Trophoblast cell (in vitro differentiated cells and primary cell): ENCODE measurements at regions not wholly inside any gene's neighbourhood (a gene's known extent, or its start where the extent isn't known, plus 50 kb on each side); places are given as distances from the start of the nearest gene placed in this dataset.
A peak's percentile ranks its signal among the peaks of the same experiment; 100 is the strongest.

ENCODE experiments used
- DNase-seq, 2 donors: peaks; one replicate each; pipeline ENCODE4 v3.0.0-alpha.2; 2016
- H2AFZ ChIP-seq: 2 replicates; pipeline ENCODE4 v1.6.1; 2013; ENCODE audit warnings: low read length, moderate library complexity, mild to moderate bottlenecking; ENCODE audit not compliant: insufficient read depth, poor library complexity
- H2AK5ac ChIP-seq: 2 replicates; pipeline ENCODE4 v1.6.1; 2013; ENCODE audit warnings: mild to moderate bottlenecking, low read length
- H2BK120ac ChIP-seq: 2 replicates; pipeline ENCODE4 v1.6.1; 2013; ENCODE audit warnings: low read length, mild to moderate bottlenecking, moderate library complexity; ENCODE audit not compliant: insufficient read depth, poor library complexity
- H2BK12ac ChIP-seq: 2 replicates; pipeline ENCODE4 v1.6.1; 2013; ENCODE audit warnings: mild to moderate bottlenecking, low read length, moderate library complexity
- H2BK5ac ChIP-seq: 2 replicates; pipeline ENCODE4 v1.6.1; 2013; ENCODE audit warnings: low read length, low read depth, moderate library complexity, mild to moderate bottlenecking; ENCODE audit not compliant: poor library complexity
- H3K14ac ChIP-seq: 2 replicates; pipeline ENCODE4 v1.6.1; 2013; ENCODE audit warnings: mild to moderate bottlenecking, low read length
- H3K18ac ChIP-seq: 2 replicates; pipeline ENCODE4 v1.6.1; 2013; ENCODE audit warnings: mild to moderate bottlenecking, low read length
- H3K23ac ChIP-seq: 2 replicates; pipeline ENCODE4 v1.6.1; 2013; ENCODE audit warnings: low read length
- H3K27ac ChIP-seq: 2 replicates; pipeline ENCODE4 v1.5.1; 2013; ENCODE audit warnings: low read depth, mild to moderate bottlenecking, inconsistent platforms, low read length, moderate library complexity
- H3K27me3 ChIP-seq: 2 replicates; pipeline ENCODE4 v1.6.1; 2013; ENCODE audit warnings: inconsistent platforms, mild to moderate bottlenecking, low read length, moderate library complexity; ENCODE audit not compliant: insufficient read depth
- H3K36me3 ChIP-seq, 2 experiments: 1 replicate in 1 of 2; 2 replicates in 1 of 2; pipeline ENCODE4 v1.6.1; 2013; ENCODE audit warnings: low read length in 2 of 2, mild to moderate bottlenecking in 2 of 2, moderate library complexity in 1 of 2; ENCODE audit not compliant: insufficient read depth in 2 of 2, control insufficient read depth in 1 of 2
- H3K4ac ChIP-seq: 2 replicates; pipeline ENCODE4 v1.6.1; 2013; ENCODE audit warnings: low read depth, mild to moderate bottlenecking, low read length, moderate library complexity
- H3K4me1 ChIP-seq, 2 experiments: 1 replicate in 1 of 2; 2 replicates in 1 of 2; pipeline ENCODE4 v1.6.1; 2013; ENCODE audit warnings: low read length in 2 of 2, mild to moderate bottlenecking in 2 of 2, moderate library complexity in 1 of 2; ENCODE audit not compliant: insufficient read depth in 2 of 2, control insufficient read depth in 1 of 2
- H3K4me2 ChIP-seq: 2 replicates; pipeline ENCODE4 v1.6.1; 2013; ENCODE audit warnings: inconsistent platforms, mild to moderate bottlenecking, low read length, moderate library complexity
- H3K4me3 ChIP-seq: 2 replicates; pipeline ENCODE4 v1.5.1; 2013; ENCODE audit warnings: mild to moderate bottlenecking, low read depth, low read length, inconsistent platforms
- H3K79me1 ChIP-seq: one replicate; pipeline ENCODE4 v1.6.1; 2013; ENCODE audit warnings: low read length
- H3K79me2 ChIP-seq: 2 replicates; pipeline ENCODE4 v1.6.1; 2013; ENCODE audit warnings: low read length, mild to moderate bottlenecking; ENCODE audit not compliant: control insufficient read depth, insufficient read depth, poor library complexity
- H3K9ac ChIP-seq: 2 replicates; pipeline ENCODE4 v1.6.1; 2013; ENCODE audit warnings: mild to moderate bottlenecking, low read length
- H3K9me3 ChIP-seq: 2 replicates; pipeline ENCODE4 v1.6.1; 2013; ENCODE audit warnings: low read depth, mild to moderate bottlenecking, control low read depth, inconsistent platforms, low read length; ENCODE audit not compliant: insufficient read depth
- H4K12ac ChIP-seq: 2 replicates; pipeline ENCODE4 v1.6.1; 2013; ENCODE audit warnings: low read depth, mild to moderate bottlenecking, low read length, moderate library complexity
- H4K8ac ChIP-seq: 2 replicates; pipeline ENCODE4 v1.6.1; 2013; ENCODE audit warnings: low read depth, mild to moderate bottlenecking, low read length, moderate library complexity
- H4K91ac ChIP-seq: one replicate; pipeline ENCODE4 v1.6.1; 2013; ENCODE audit warnings: low read depth, mild to moderate bottlenecking, low read length, moderate library complexity
- WGBS: extraction: QIAGEN DNeasy Blood & Tissue Kit; methylation state at CpG from one replicate; pipeline ENCODE4 v1.1.7; 2013; ENCODE audit warnings: missing lambda C conversion rate; ENCODE audit not compliant: insufficient read length, insufficient coverage; ENCODE audit errors: extremely low coverage; 5-methylcytosine and 5-hydroxymethylcytosine counted together

DNA sequence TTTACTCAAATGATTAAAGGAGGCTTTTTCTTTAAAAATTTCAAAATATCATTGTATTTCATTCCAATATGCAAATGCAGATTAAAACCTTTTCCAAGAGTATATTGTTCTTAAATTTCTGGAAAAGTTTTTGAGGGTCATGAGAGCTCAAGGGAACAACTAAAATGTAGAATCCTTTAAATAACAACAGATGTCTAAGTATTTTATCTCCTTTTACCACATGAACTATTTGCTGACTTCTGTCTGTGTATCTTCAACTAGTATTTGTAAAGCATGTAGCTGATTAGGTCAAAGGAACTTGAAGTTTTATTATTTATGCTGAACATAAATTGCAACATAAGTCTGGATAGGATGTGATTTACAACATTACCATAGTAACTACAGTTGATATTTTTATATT is 402.6 kb downstream of the CNTN6 start:
- no peak overlapping the region for H3K4ac ChIP-seq
- H3K23ac ChIP-seq = no peak overlapping the region
- no peak overlapping the region for H3K14ac ChIP-seq
- H3K79me2 ChIP-seq = no peaks in the 10 kb centered on the region
- no peak overlapping the region for H3K18ac ChIP-seq
- no peaks in the 10 kb centered on the region for H3K27me3 ChIP-seq
- H3K4me2 ChIP-seq = no peak overlapping the region
- no peaks in the 10 kb centered on the region for H3K36me3 ChIP-seq
- H3K9ac ChIP-seq = no peak overlapping the region
- no peak overlapping the region for H3K27ac ChIP-seq
- H2AFZ ChIP-seq = no peak overlapping the region
- no peak overlapping the region for H3K4me3 ChIP-seq
- H2BK12ac ChIP-seq = no peak overlapping the region
- H2AK5ac ChIP-seq = no peak overlapping the region
- no peak overlapping the region for H2BK120ac ChIP-seq
- H3K4me1 ChIP-seq = no peaks in the 10 kb centered on the region
- no peak overlapping the region for H4K8ac ChIP-seq
- no peak for DNase-seq
- H4K91ac ChIP-seq = no peak overlapping the region
- H3K9me3 ChIP-seq = no peaks in the 10 kb centered on the region
- no peak overlapping the region for H2BK5ac ChIP-seq
- no peaks in the 10 kb centered on the region for H3K79me1 ChIP-seq
- H4K12ac ChIP-seq = no peak overlapping the region

DNA sequence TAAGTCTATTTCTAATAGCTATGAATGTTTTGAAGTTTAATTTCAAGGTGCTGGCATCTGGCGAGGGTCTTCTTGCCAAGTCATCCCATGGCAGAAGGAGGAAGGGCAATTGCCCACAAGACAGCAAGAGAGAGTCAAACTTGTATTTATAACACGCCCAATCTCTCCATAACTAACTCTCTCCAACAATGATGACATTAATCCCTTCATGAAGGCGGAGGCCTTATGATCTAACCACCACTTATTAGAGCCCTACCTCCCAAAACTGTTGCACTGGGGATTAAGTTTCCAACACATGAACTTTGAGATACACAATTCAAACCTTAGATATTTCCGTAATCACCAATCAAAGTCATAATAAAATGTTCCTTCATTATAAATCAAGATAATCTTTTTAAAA is 406.9 kb downstream of the CNTN6 start:
- Histone ChIP-seq H4K12ac (no peak overlapping the region), H2AK5ac (no peak overlapping the region), H3K18ac (no peak overlapping the region), H2BK120ac (no peak overlapping the region), H3K27me3 (no peaks in the 10 kb centered on the region), H2AFZ (no peak overlapping the region), H3K14ac (no peak overlapping the region), H4K91ac (no peak overlapping the region), H2BK12ac (no peak overlapping the region), H3K79me1 (no peaks in the 10 kb centered on the region), H3K36me3 (no peaks in the 10 kb centered on the region), H3K4me1 (no peaks in the 10 kb centered on the region), H3K23ac (no peak overlapping the region), H4K8ac (no peak overlapping the region), H3K4ac (no peak overlapping the region), H2BK5ac (no peak overlapping the region), H3K9ac (no peak overlapping the region), H3K9me3 (no peaks in the 10 kb centered on the region), H3K27ac (no peak overlapping the region), H3K4me2 (no peak overlapping the region), H3K4me3 (no peak overlapping the region), H3K79me2 (no peaks in the 10 kb centered on the region)
- WGBS = no CpG with 5 or more reads among the region's 4 CpGs
- DNase-seq = no peak

GRCh38 chr3:1501406-1502115 is 408.7 kb downstream of the CNTN6 start:
- Histone ChIP-seq H4K8ac (no peak overlapping the region), H3K4me1 (no peaks in the 10 kb centered on the region), H3K18ac (no peak overlapping the region), H3K14ac (no peak overlapping the region), H3K9ac (no peak overlapping the region), H3K23ac (no peak overlapping the region), H3K79me2 (no peaks in the 10 kb centered on the region), H2AK5ac (no peak overlapping the region), H3K36me3 (no peaks in the 10 kb centered on the region), H3K79me1 (no peaks in the 10 kb centered on the region), H4K12ac (no peak overlapping the region), H4K91ac (no peak overlapping the region), H3K9me3 (no peaks in the 10 kb centered on the region), H2BK120ac (no peak overlapping the region), H2AFZ (no peak overlapping the region), H3K4ac (no peak overlapping the region), H3K27me3 (no peaks in the 10 kb centered on the region), H3K4me2 (no peak overlapping the region), H3K27ac (no peak overlapping the region), H2BK5ac (no peak overlapping the region), H3K4me3 (no peak overlapping the region), H2BK12ac (no peak overlapping the region)
- no CpG with 5 or more reads among the region's 6 CpGs for WGBS
- no peak for DNase-seq

GRCh38 chr3:1506090-1506489 is 413.3 kb downstream of the CNTN6 start:
- no peak overlapping the region for H2AFZ ChIP-seq
- H3K9me3 ChIP-seq = no peaks in the 10 kb centered on the region
- H2BK5ac ChIP-seq = no peak overlapping the region
- H3K4me1 ChIP-seq = no peaks in the 10 kb centered on the region
- no peak overlapping the region for H2BK12ac ChIP-seq
- H3K27ac ChIP-seq = no peak overlapping the region
- no peaks in the 10 kb centered on the region for H3K36me3 ChIP-seq
- H2BK120ac ChIP-seq = no peak overlapping the region
- no peak overlapping the region for H4K8ac ChIP-seq
- H3K9ac ChIP-seq = no peak overlapping the region
- peak in 1 of 2 donors; percentile 42 for DNase-seq
- H3K79me1 ChIP-seq = no peaks in the 10 kb centered on the region
- no peaks in the 10 kb centered on the region for H3K79me2 ChIP-seq
- no peak overlapping the region for H3K23ac ChIP-seq
- H4K91ac ChIP-seq = no peak overlapping the region
- no peaks in the 10 kb centered on the region for H3K27me3 ChIP-seq
- no CpG with 5 or more reads among the region's 1 CpG for WGBS
- no peak overlapping the region for H3K4me2 ChIP-seq
- no peak overlapping the region for H2AK5ac ChIP-seq
- H3K18ac ChIP-seq = no peak overlapping the region
- no peak overlapping the region for H3K4ac ChIP-seq
- H3K14ac ChIP-seq = no peak overlapping the region
- no peak overlapping the region for H4K12ac ChIP-seq
- H3K4me3 ChIP-seq = no peak overlapping the region
